Tibial nerve (tissue), 4 donors: ENCODE measurements at regions not wholly inside any gene's neighbourhood (a gene's known extent, or its start where the extent isn't known, plus 50 kb on each side); places are given as distances from the start of the nearest gene placed in this dataset.

Source experiments
- DNase-seq, 2 donors: peaks; one replicate each; pipeline ENCODE4 v3.0.0-alpha.2; 2019; ENCODE audit warnings: low spot score in 2 of 2
- H3K27ac ChIP-seq, 4 donors: fragments of 200-600 bp; sonication (generic) in 3 of 4; one replicate each; pipeline ENCODE4 v1.5.1; 2017 to 2019; ENCODE audit warnings: mild to moderate bottlenecking in 1 of 4
- H3K27me3 ChIP-seq, 2 donors: fragments of 200-600 bp; sonication (generic) in 1 of 2; one replicate each; pipeline versions ENCODE4 v1.5.1 to v1.6.0; 2017 to 2019
- H3K36me3 ChIP-seq, 3 donors: fragments of 200-600 bp; sonication (generic); one replicate each; pipeline ENCODE4 v1.5.1; 2018 to 2019
- H3K4me1 ChIP-seq, 4 donors: fragments of 200-600 bp; sonication (generic) in 3 of 4; one replicate each; pipeline ENCODE4 v1.5.1; 2017 to 2019
- H3K4me3 ChIP-seq, 4 donors: fragments of 200-600 bp; sonication (generic) in 3 of 4; one replicate each; pipeline ENCODE4 v1.5.1; 2017 to 2019; ENCODE audit warnings: mild to moderate bottlenecking in 1 of 4, moderate library complexity in 1 of 4
- H3K9me3 ChIP-seq, 4 donors: fragments of 200-600 bp; sonication (generic) in 3 of 4; one replicate each; pipeline ENCODE4 v1.5.1; 2017 to 2019
- EP300 ChIP-seq, 2 donors: sonication (generic); formaldehyde crosslinking; IDR thresholded peaks; one replicate each; pipeline ENCODE4 v1.6.1; 2017; ENCODE audit warnings: antibody characterized with exemption in 2 of 2, mild to moderate bottlenecking in 1 of 2
- POLR2A ChIP-seq, 2 donors: fragments of 450-650 bp; IDR thresholded peaks; one replicate each; pipeline ENCODE4 v1.6.1; 2017; ENCODE audit warnings: antibody characterized with exemption in 2 of 2, mild to moderate bottlenecking in 2 of 2, moderate library complexity in 2 of 2
- WGBS, 2 donors: methylation state at CpG; one replicate each; pipeline ENCODE4 v1.1.5; 2018; 5-methylcytosine and 5-hydroxymethylcytosine counted together
- TF ChIP-seq, protein P1 (sequence below), 5 experiments: fragments of 200-600 bp in 3 of 5; fragments of 450-650 bp in 2 of 5; sonication (generic) in 3 of 5; IDR thresholded peaks; one replicate each; pipeline ENCODE4 v1.5.1; 2016 to 2019; ENCODE audit warnings: antibody characterized with exemption in 5 of 5, mild to moderate bottlenecking in 3 of 5, moderate library complexity in 2 of 5

DNA sequence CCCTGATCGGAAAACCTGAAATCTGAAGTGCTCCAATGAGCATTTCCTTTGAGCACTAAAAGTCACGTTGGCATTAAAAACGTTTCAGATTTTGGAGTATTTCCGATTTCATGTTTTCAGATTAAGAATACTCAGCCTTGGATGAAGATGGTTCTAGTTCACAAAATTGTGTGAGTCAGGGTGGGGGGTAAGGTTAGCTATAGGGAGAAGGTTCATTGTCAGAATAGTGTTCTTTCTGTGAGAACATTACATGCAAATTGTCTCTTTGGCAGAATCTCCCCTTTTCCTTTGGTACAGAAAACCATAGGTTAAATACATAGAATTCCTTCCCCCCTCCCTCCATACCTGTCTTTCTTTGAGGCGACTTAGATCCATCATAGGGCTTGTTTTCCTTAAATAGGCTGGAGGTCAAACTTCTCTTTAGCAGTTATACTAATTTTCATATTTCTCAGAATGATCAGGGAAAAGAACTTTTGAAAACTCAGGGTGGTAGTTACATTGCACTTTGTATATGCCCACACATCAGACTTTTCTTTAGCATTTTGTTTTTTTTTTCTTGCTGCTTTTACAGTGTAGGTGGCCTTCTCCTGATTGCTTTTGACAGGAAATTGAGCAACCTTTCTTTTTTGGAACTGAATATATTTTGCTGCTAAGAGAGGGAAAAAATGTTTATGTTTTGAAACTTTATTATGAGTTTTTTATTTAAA, 503.5 kb downstream of the PCNX1 start:
- no peak for DNase-seq
- Histone ChIP-seq H3K4me1 (peaks cover 0 to 34% (median 5%) of the 10 kb centered on the region in 4 donors), H3K4me3 (no peak overlapping the region), H3K36me3 (no peaks in the 10 kb centered on the region), H3K27me3 (no peaks in the 10 kb centered on the region), H3K27ac (no peak overlapping the region), H3K9me3 (no peaks in the 10 kb centered on the region)
- WGBS, 2 donors: 93 to 94% methylated on average over 5 of the region's 5 CpGs
- TF ChIP-seq EP300 (IDR thresholded peaks at IDR 0.05) (no peak), POLR2A (IDR thresholded peaks at IDR 0.05) (no peak)
- TF ChIP-seq, protein P1, sequence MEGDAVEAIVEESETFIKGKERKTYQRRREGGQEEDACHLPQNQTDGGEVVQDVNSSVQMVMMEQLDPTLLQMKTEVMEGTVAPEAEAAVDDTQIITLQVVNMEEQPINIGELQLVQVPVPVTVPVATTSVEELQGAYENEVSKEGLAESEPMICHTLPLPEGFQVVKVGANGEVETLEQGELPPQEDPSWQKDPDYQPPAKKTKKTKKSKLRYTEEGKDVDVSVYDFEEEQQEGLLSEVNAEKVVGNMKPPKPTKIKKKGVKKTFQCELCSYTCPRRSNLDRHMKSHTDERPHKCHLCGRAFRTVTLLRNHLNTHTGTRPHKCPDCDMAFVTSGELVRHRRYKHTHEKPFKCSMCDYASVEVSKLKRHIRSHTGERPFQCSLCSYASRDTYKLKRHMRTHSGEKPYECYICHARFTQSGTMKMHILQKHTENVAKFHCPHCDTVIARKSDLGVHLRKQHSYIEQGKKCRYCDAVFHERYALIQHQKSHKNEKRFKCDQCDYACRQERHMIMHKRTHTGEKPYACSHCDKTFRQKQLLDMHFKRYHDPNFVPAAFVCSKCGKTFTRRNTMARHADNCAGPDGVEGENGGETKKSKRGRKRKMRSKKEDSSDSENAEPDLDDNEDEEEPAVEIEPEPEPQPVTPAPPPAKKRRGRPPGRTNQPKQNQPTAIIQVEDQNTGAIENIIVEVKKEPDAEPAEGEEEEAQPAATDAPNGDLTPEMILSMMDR (IDR thresholded peaks at IDR 0.05): no peak

- no peaks in the 10 kb centered on the region for H3K27me3 ChIP-seq
- DNase-seq: no peak
- H3K4me3 ChIP-seq: no peak overlapping the region
- no peak overlapping the region for H3K27ac ChIP-seq
- H3K4me1 ChIP-seq: peaks cover 0 to 39% (median 5%) of the 10 kb centered on the region in 4 donors
- 71 to 77% methylated on average over 3 of the region's 3 CpGs for WGBS, 2 donors
- H3K9me3 ChIP-seq: no peaks in the 10 kb centered on the region
- TF ChIP-seq POLR2A (IDR thresholded peaks at IDR 0.05) (no peak), EP300 (IDR thresholded peaks at IDR 0.05) (no peak)
- TF ChIP-seq, protein P1 (IDR thresholded peaks at IDR 0.05): no peak
- H3K36me3 ChIP-seq: no peaks in the 10 kb centered on the region
Measured at GRCh38 chr14:71411285-71411595, 504.0 kb downstream of the PCNX1 start.

- peaks cover 0 to 40% (median 5%) of the 10 kb centered on the region in 4 donors for H3K4me1 ChIP-seq
- no peak for DNase-seq
- H3K27ac ChIP-seq: no peak overlapping the region
- no peak overlapping the region for H3K4me3 ChIP-seq
- TF ChIP-seq, protein P1 (IDR thresholded peaks at IDR 0.05): no peak
- no peak for TF ChIP-seq POLR2A (IDR thresholded peaks at IDR 0.05)
- no peak for TF ChIP-seq EP300 (IDR thresholded peaks at IDR 0.05)
- WGBS, 2 donors: 96 to 98% methylated on average over 3 of the region's 3 CpGs
- no peaks in the 10 kb centered on the region for H3K9me3 ChIP-seq
- H3K36me3 ChIP-seq: no peaks in the 10 kb centered on the region
- no peaks in the 10 kb centered on the region for H3K27me3 ChIP-seq
Measured at GRCh38 chr14:71411738-71412137, 504.5 kb downstream of the PCNX1 start.

DNA sequence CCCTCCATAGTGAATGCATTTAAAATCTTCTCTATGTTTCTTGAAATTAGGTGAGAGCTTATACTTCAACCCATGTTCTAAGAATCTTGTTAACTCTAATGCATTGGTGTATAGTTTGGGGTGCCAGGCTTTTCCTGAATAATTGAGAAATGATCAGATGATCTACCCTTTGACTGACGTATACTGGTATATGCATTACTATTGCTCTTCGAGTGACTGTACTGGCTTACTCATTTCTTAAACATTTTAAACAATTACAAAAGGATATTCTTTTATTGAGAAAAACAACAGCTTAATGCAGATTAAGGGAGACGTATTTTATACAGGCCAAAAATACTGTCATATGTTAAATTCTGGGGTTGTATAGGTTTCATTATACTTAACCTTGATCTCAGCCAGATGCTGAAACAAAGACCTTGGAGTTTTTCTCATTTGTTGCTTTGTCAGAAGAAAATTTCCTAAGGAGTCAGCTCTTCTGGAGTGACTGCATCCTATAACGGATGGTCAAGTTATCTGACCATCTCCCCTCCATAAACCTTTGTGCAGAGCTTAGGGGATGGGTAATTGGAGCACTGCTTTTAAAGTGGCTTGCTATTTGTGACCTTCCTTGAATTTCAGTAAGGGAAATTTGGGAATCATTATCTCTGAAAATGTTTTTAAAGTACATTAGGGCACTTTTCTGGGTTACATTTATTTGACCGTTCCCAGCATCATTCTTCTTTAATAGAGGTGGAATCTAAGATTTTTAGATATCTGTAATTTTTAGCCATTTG, 507.6 kb downstream of the PCNX1 start:
- Histone ChIP-seq H3K9me3 (no peaks in the 10 kb centered on the region), H3K27me3 (no peaks in the 10 kb centered on the region), H3K36me3 (no peaks in the 10 kb centered on the region), H3K27ac (no peak overlapping the region), H3K4me3 (no peak overlapping the region), H3K4me1 (peaks cover 0 to 29% (median 3%) of the 10 kb centered on the region in 4 donors)
- no peak for DNase-seq
- no peak for TF ChIP-seq POLR2A (IDR thresholded peaks at IDR 0.05)
- WGBS, 2 donors: 66 to 70% methylated on average over 5 of the region's 5 CpGs

DNA sequence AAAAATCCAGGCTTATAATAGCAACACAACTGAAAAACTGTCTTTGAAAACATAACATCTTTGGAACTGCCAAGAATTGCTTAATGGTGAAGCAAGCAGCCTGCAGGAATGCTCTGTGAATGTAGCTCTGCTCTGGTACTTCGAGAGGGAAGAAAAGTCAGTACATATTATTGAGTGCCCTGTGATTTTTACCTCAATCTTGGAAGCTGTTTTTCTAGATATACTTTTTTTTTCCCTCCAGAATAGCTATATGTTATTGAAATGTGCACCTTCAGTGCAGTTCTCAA, 508.1 kb downstream of the PCNX1 start:
- Histone ChIP-seq H3K27me3 (no peaks in the 10 kb centered on the region), H3K27ac (peak overlapping the region in 1 of 4 donors; percentile 34), H3K9me3 (no peaks in the 10 kb centered on the region), H3K36me3 (no peaks in the 10 kb centered on the region), H3K4me1 (peaks cover 0 to 29% (median 2%) of the 10 kb centered on the region in 4 donors), H3K4me3 (no peak overlapping the region)
- DNase-seq: peak in 1 of 2 donors; percentile 19
- WGBS, 2 donors: 29 to 33% methylated on average over 1 of the region's 1 CpG
- TF ChIP-seq EP300 (IDR thresholded peaks at IDR 0.05): peak in 1 of 2 donors; percentile 34
- TF ChIP-seq POLR2A (IDR thresholded peaks at IDR 0.05): no peak
- TF ChIP-seq, protein P1 (IDR thresholded peaks at IDR 0.05): no peak
